ENCODE measurements at regions not wholly inside any gene's neighbourhood (a gene's known extent, or its start where the extent isn't known, plus 50 kb on each side); places are given as distances from the start of the nearest gene placed in this dataset.

- whole genome bisulfite sequencing (ENCODE audit: insufficient coverage, low coverage, low lambda C conversion rate, missing lambda C conversion rate) = 50% methylated on average over 6 of the region's 9 CpGs
- no peak overlapping the region for H3K4me3 ChIP-seq
- H3K4me1 ChIP-seq = no peaks in the 10 kb centered on the region
- H3K9me3 ChIP-seq = peaks cover 0 to 5% (median 0%) of the 10 kb centered on the region in 4 donors
- ATAC-seq (no peak), DNase-seq (no peak)
- intact Hi-C loops (cut with DNase I) = no loop called here
- H3K27ac ChIP-seq = no peak overlapping the region
- no peaks in the 10 kb centered on the region for H3K36me3 ChIP-seq
- TF ChIP-seq CTCF (IDR thresholded peaks at IDR 0.05) (no peak), POLR2A (IDR thresholded peaks at IDR 0.05) (no peak)
- H3K27me3 ChIP-seq = no peaks in the 10 kb centered on the region
Observed at GRCh38 chr6:82484737-82485626, 121.4 kb downstream of the TPBG start.

GRCh38 chr6:82487895-82488294 lies 124.3 kb downstream of the TPBG start:
- DNase-seq = no peak
- WGBS (ENCODE audit: insufficient coverage, low coverage, low lambda C conversion rate, missing lambda C conversion rate) = 11% methylated on average over 2 of the region's 2 CpGs
- ATAC-seq = no peak
- Histone ChIP-seq H3K27me3 (no peaks in the 10 kb centered on the region), H3K27ac (no peak overlapping the region), H3K36me3 (no peaks in the 10 kb centered on the region), H3K4me1 (no peaks in the 10 kb centered on the region), H3K9me3 (peaks cover 0 to 5% (median 0%) of the 10 kb centered on the region in 4 donors), H3K4me3 (no peak overlapping the region)
- intact Hi-C loops (cut with DNase I) = no loop called here
- no peak for TF ChIP-seq POLR2A (IDR thresholded peaks at IDR 0.05)

- no peaks in the 10 kb centered on the region for H3K4me1 ChIP-seq
- intact Hi-C loops (cut with DNase I) = no loop called here
- no peaks in the 10 kb centered on the region for H3K36me3 ChIP-seq
- no peaks in the 10 kb centered on the region for H3K27me3 ChIP-seq
- TF ChIP-seq CTCF (IDR thresholded peaks at IDR 0.05) (no peak), POLR2A (IDR thresholded peaks at IDR 0.05) (no peak)
- H3K9me3 ChIP-seq = peaks cover 0 to 5% (median 0%) of the 10 kb centered on the region in 4 donors
- no peak overlapping the region for H3K27ac ChIP-seq
- no peak overlapping the region for H3K4me3 ChIP-seq
- no peak for ATAC-seq
- DNase-seq = no peak
- 18% methylated on average over 1 of the region's 1 CpG for WGBS (ENCODE audit: insufficient coverage, low coverage, low lambda C conversion rate, missing lambda C conversion rate)
Observed at GRCh38 chr6:82488403-82488802, 124.8 kb downstream of the TPBG start.

GRCh38 chr6:82492134-82492533 lies 128.5 kb downstream of the TPBG start:
- Histone ChIP-seq H3K27ac (no peak overlapping the region), H3K4me1 (no peaks in the 10 kb centered on the region), H3K9me3 (peaks cover 0 to 5% (median 0%) of the 10 kb centered on the region in 4 donors), H3K4me3 (no peak overlapping the region), H3K27me3 (no peaks in the 10 kb centered on the region), H3K36me3 (no peaks in the 10 kb centered on the region)
- TF ChIP-seq CTCF (IDR thresholded peaks at IDR 0.05) (no peak), POLR2A (IDR thresholded peaks at IDR 0.05) (no peak)
- no peak for ATAC-seq
- intact Hi-C loops (cut with DNase I) = no loop called here
- DNase-seq = no peak
- 30% methylated on average over 2 of the region's 2 CpGs for WGBS (ENCODE audit: insufficient coverage, low coverage, low lambda C conversion rate, missing lambda C conversion rate)

GRCh38 chr6:82493467-82493866 lies 129.8 kb downstream of the TPBG start:
- no peak for DNase-seq
- WGBS (ENCODE audit: insufficient coverage, low coverage, low lambda C conversion rate, missing lambda C conversion rate) = 36% methylated on average over 1 of the region's 1 CpG
- Histone ChIP-seq H3K27ac (no peak overlapping the region), H3K4me1 (no peaks in the 10 kb centered on the region), H3K9me3 (no peaks in the 10 kb centered on the region), H3K36me3 (no peaks in the 10 kb centered on the region), H3K27me3 (no peaks in the 10 kb centered on the region), H3K4me3 (no peak overlapping the region)
- intact Hi-C loops (cut with DNase I) = no loop called here
- ATAC-seq = no peak
- TF ChIP-seq POLR2A (IDR thresholded peaks at IDR 0.05) (no peak), CTCF (IDR thresholded peaks at IDR 0.05) (no peak)

Measured in right lobe of liver (tissue), 6 donors.